ENCODE measurements at regions not wholly inside any gene's neighbourhood (a gene's known extent, or its start where the extent isn't known, plus 50 kb on each side); places are given as distances from the start of the nearest gene placed in this dataset.

DNA sequence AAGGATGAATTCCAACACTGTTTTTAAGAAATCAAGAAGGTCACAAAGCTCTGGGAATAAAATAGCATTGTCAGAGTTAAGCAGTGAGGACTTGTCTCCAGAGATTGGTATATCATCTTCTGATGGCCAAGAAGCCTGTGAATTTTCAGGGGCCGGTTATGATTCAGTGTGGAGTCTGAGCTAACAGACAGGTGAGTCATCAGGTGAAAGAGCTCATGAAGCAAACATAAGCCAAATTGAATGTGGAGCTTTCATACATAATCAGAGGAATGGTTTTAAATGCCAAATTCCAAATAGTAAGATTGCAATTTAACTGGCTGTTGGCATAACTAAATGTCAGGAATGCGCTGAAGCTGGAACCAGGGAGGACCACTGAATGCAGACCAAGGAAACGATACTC is 494.2 kb downstream of the MTRR start:
- ATAC-seq (ENCODE audit: insufficient number of reproducible peaks, low FRiP score, low read depth) (no peak), DNase-seq (ENCODE audit: low spot score) (no peak)
- no peaks in the 10 kb centered on the region for H3K4me1 ChIP-seq (ENCODE audit: control insufficient read depth in 1 of 2, low read depth in 2 of 2)
- TF ChIP-seq, protein P1, sequence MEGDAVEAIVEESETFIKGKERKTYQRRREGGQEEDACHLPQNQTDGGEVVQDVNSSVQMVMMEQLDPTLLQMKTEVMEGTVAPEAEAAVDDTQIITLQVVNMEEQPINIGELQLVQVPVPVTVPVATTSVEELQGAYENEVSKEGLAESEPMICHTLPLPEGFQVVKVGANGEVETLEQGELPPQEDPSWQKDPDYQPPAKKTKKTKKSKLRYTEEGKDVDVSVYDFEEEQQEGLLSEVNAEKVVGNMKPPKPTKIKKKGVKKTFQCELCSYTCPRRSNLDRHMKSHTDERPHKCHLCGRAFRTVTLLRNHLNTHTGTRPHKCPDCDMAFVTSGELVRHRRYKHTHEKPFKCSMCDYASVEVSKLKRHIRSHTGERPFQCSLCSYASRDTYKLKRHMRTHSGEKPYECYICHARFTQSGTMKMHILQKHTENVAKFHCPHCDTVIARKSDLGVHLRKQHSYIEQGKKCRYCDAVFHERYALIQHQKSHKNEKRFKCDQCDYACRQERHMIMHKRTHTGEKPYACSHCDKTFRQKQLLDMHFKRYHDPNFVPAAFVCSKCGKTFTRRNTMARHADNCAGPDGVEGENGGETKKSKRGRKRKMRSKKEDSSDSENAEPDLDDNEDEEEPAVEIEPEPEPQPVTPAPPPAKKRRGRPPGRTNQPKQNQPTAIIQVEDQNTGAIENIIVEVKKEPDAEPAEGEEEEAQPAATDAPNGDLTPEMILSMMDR (IDR thresholded peaks at IDR 0.05): no peak
- H3K9me3 ChIP-seq: no peaks in the 10 kb centered on the region
- no peak overlapping the region for H3K4me3 ChIP-seq
- no peak overlapping the region for H3K27ac ChIP-seq
- H3K36me3 ChIP-seq: no peaks in the 10 kb centered on the region
- H3K27me3 ChIP-seq (replicated peaks; ENCODE audit: insufficient read depth): no peaks in the 10 kb centered on the region

DNA sequence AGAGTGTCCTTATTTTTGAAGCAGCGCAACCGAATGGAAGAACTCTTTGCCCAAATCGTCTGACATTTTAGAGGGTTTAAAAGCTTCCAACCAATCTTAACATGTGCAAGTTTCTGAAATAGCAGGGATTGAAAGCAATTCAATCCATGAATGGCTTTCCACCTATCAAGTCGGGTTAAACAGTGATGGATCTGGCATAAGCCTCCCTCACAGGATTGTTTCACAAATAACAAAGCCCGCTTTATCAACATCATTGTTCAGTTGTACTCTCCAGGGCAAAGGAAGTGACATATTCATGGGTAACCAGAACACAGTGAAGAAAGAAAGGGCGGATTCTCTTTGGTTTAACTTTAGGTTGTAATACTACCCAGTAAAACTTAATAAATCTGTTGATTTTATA is 497.3 kb downstream of the MTRR start:
- no peak overlapping the region for H3K27ac ChIP-seq
- no peaks in the 10 kb centered on the region for H3K27me3 ChIP-seq (replicated peaks; ENCODE audit: insufficient read depth)
- TF ChIP-seq, protein P1 (IDR thresholded peaks at IDR 0.05): no peak
- no peaks in the 10 kb centered on the region for H3K36me3 ChIP-seq
- no peak for ATAC-seq (ENCODE audit: insufficient number of reproducible peaks, low FRiP score, low read depth)
- H3K4me1 ChIP-seq (ENCODE audit: control insufficient read depth in 1 of 2, low read depth in 2 of 2): no peaks in the 10 kb centered on the region
- H3K4me3 ChIP-seq: no peak overlapping the region
- no peak for DNase-seq (ENCODE audit: low spot score)
- H3K9me3 ChIP-seq: no peaks in the 10 kb centered on the region

DNA sequence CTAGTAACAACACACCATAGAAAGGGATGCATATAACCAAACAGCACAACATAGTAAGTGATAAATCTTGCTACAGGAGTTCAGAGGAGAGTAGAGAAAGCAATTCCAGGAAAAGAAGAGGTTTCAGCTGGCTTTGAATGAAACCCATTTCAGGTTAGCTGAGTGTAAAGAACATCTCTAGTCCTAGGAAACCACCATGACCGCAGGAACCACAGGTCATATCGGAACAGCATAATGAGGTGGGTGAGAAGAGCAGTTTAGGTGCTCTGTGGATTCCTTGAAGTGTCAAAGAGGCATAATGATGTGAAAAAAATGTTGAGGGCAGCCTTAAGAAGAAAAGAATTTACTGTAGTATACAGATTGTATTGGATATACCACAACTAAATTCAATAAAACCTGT is 507.5 kb downstream of the MTRR start:
- Histone ChIP-seq H3K9me3 (peaks cover 2% of the 10 kb centered on the region), H3K4me1 (ENCODE audit: control insufficient read depth in 1 of 2, low read depth in 2 of 2) (no peaks in the 10 kb centered on the region), H3K27ac (no peak overlapping the region), H3K36me3 (no peaks in the 10 kb centered on the region), H3K4me3 (no peak overlapping the region), H3K27me3 (replicated peaks; ENCODE audit: insufficient read depth) (no peaks in the 10 kb centered on the region)
- DNase-seq (ENCODE audit: low spot score) (no peak), ATAC-seq (ENCODE audit: insufficient number of reproducible peaks, low FRiP score, low read depth) (no peak)
- TF ChIP-seq, protein P1 (IDR thresholded peaks at IDR 0.05): no peak

DNA sequence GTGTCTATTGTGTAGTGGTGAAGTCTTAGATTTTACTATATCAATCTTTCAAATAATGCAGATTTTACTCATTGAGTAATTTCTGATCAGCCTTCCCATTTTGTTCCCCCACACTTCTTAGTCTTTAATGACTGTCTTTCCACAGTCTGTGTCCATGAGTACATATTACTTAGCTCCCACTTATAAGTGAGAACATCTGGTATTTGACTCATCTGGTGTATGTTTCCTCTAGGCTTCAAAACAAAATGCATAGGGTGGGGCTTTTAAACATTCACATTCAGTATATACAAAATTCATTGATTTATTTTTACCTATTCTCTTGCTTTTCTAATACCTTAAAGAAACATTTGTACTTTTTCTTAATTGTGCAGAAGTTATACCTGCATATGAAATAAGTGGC is 513.0 kb downstream of the MTRR start:
- no peaks in the 10 kb centered on the region for H3K9me3 ChIP-seq
- H3K27ac ChIP-seq: no peak overlapping the region
- H3K4me1 ChIP-seq (ENCODE audit: control insufficient read depth in 1 of 2, low read depth in 2 of 2): no peaks in the 10 kb centered on the region
- ATAC-seq (ENCODE audit: insufficient number of reproducible peaks, low FRiP score, low read depth): no peak
- no peak overlapping the region for H3K4me3 ChIP-seq
- H3K36me3 ChIP-seq: no peaks in the 10 kb centered on the region
- TF ChIP-seq, protein P1 (IDR thresholded peaks at IDR 0.05): no peak
- DNase-seq (ENCODE audit: low spot score): no peak
- H3K27me3 ChIP-seq (replicated peaks; ENCODE audit: insufficient read depth): no peaks in the 10 kb centered on the region

DNA sequence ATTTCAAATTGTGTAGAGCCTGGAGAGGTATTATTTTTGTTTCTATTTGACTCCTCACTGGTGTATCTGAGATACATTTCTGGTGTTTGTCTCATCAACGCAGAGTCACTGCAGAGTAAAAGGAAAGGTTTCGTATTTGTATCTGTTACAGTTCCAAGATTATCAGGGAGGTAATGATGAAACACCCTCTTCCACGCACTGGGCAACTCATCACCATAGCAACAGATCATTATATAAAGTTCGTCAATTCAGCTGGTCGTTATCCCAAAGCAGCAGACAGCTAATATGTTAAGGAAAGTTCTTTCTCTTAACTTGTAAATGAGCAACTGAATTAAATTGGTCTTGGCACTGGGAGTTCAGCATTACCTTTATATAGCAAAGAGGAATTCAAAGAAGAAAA is 513.5 kb downstream of the MTRR start:
- Histone ChIP-seq H3K9me3 (no peaks in the 10 kb centered on the region), H3K4me1 (ENCODE audit: control insufficient read depth in 1 of 2, low read depth in 2 of 2) (no peaks in the 10 kb centered on the region), H3K27ac (no peak overlapping the region), H3K4me3 (no peak overlapping the region), H3K27me3 (replicated peaks; ENCODE audit: insufficient read depth) (no peaks in the 10 kb centered on the region), H3K36me3 (no peaks in the 10 kb centered on the region)
- TF ChIP-seq, protein P1 (IDR thresholded peaks at IDR 0.05): no peak
- DNase-seq (ENCODE audit: low spot score) (no peak), ATAC-seq (ENCODE audit: insufficient number of reproducible peaks, low FRiP score, low read depth) (no peak)

All from thoracic aorta (tissue), 2 donors.